HG03064 (cell line): ENCODE measurements at regions not wholly inside any gene's neighbourhood (a gene's known extent, or its start where the extent isn't known, plus 50 kb on each side); places are given as distances from the start of the nearest gene placed in this dataset.

ENCODE experiments used
- ATAC-seq: cut with Tn5 transposase; IDR thresholded peaks from one replicate; pipeline ENCODE4 v1.9.1; 2021; ENCODE audit warnings: low read depth; ENCODE audit not compliant: unreplicated experiment

DNA sequence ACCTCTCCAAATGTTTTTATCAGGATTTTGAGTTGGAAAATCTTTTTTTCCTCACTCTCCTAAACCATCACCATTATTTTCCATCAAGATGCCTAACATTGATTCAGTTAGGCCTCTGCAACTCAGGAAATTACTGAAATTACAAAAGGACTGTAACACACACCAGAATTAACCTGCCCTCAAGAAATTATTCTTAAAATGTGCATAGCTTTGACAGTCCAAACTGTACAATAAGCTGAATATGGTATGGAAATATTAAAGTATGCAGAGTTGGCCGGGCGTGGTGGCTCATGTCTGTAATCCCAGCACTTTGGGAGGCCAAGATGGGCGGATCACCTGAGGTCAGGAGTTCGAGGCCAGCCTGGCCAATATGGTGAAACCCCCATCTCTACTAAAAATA is 50.2 kb upstream of the PHLPP1 start:
- ATAC-seq, result no peak
